HepG2 (cell line): ENCODE measurements at regions not wholly inside any gene's neighbourhood (a gene's known extent, or its start where the extent isn't known, plus 50 kb on each side); places are given as distances from the start of the nearest gene placed in this dataset.

ENCODE experiments used
- ATF7-NPFF ChIP-seq: sonication (generic); formaldehyde crosslinking; IDR thresholded peaks from 2 replicates; pipeline ENCODE4 v1.8.1; 2023; ENCODE audit warnings: mild to moderate bottlenecking, low read depth, missing genetic modification reagents, moderate library complexity
- HMGXB3 ChIP-seq: sonication (generic); formaldehyde crosslinking; IDR thresholded peaks from 2 replicates; pipeline ENCODE4 v1.4.0; 2020; ENCODE audit warnings: missing genetic modification reagents, borderline replicate concordance
- MAFK ChIP-seq, 2 experiments: IDR thresholded peaks in 1 of 2; conservative IDR thresholded peaks in 1 of 2; 2 replicates each; pipeline ENCODE4 v1.6.1; 2011; ENCODE audit warnings: improper control_type of control experiment in 2 of 2, low read length in 2 of 2
- RBAK ChIP-seq: sonication (generic); formaldehyde crosslinking; IDR thresholded peaks from 2 replicates; pipeline ENCODE4 v1.5.1; 2020; ENCODE audit warnings: mild to moderate bottlenecking, missing genetic modification reagents
- REST ChIP-seq, 2 experiments: IDR thresholded peaks; 2 replicates each; pipeline ENCODE4 v1.6.1; 2011 to 2012; ENCODE audit warnings: low read length in 2 of 2, borderline replicate concordance in 1 of 2, low read depth in 1 of 2, mild to moderate bottlenecking in 1 of 2, moderate library complexity in 1 of 2
- SMAD1 ChIP-seq: sonication (generic); formaldehyde crosslinking; IDR thresholded peaks from 2 replicates; pipeline ENCODE4 v1.4.0; 2020; ENCODE audit warnings: missing genetic modification reagents, low read depth, mild to moderate bottlenecking, borderline replicate concordance
- TBP ChIP-seq: sonication (generic); formaldehyde crosslinking; IDR thresholded peaks from 2 replicates; pipeline ENCODE4 v1.5.0; 2020; ENCODE audit warnings: missing genetic modification reagents
- ZNF446 ChIP-seq: sonication (generic); formaldehyde crosslinking; IDR thresholded peaks from 2 replicates; pipeline ENCODE4 v1.5.0; 2020; ENCODE audit warnings: mild to moderate bottlenecking, missing genetic modification reagents
- ZNF546 ChIP-seq: sonication (generic); formaldehyde crosslinking; conservative IDR thresholded peaks from 2 replicates; pipeline ENCODE4 v1.8.1; 2023; ENCODE audit warnings: mild to moderate bottlenecking, missing genetic modification reagents
- ZNF75D ChIP-seq: sonication (generic); formaldehyde crosslinking; IDR thresholded peaks from 2 replicates; pipeline ENCODE4 v1.8.1; 2023; ENCODE audit warnings: missing genetic modification reagents, mild to moderate bottlenecking, borderline replicate concordance
- ZNF768 ChIP-seq: sonication (generic); formaldehyde crosslinking; IDR thresholded peaks from 2 replicates; pipeline ENCODE4 v1.4.0; 2020; ENCODE audit warnings: missing genetic modification reagents
- TF ChIP-seq, protein P1 (sequence below), 2 experiments: sonication (generic) in 1 of 2; formaldehyde crosslinking in 1 of 2; IDR thresholded peaks; 2 replicates each; pipeline versions ENCODE4 v1.4.0 to v1.6.1; 2016 to 2020; ENCODE audit warnings: borderline replicate concordance in 1 of 2, low read depth in 1 of 2, mild to moderate bottlenecking in 1 of 2, missing genetic modification reagents in 1 of 2
- TF ChIP-seq, protein P2 (sequence below): IDR thresholded peaks from 2 replicates; pipeline ENCODE4 v1.6.1; 2016; ENCODE audit warnings: low read depth, control low read depth

- TF ChIP-seq RBAK (CRISPR knock-in tag) (no peak), SMAD1 (CRISPR knock-in tag) (peak; percentile 60; the same call in 1 of the 2 replicates), MAFK (conservative IDR thresholded peaks at IDR 0.05 in 1 of 2, IDR thresholded peaks at IDR 0.05 in 1 of 2; ENCODE audit: low read length in 2 of 2) (no peak), ZNF546 (peak; percentile 50), HMGXB3 (peak; percentile 79), REST (IDR thresholded peaks at IDR 0.05; ENCODE audit: borderline replicate concordance in 1 of 2, low read depth in 1 of 2, low read length in 2 of 2) (peak in 1 of 2 experiments; percentile 67; a peak in 2 of 4 replicates), ZNF75D (CRISPR knock-in tag) (no peak), TBP (CRISPR knock-in tag) (no peak), ZNF768 (CRISPR knock-in tag) (peak; percentile 81; the same call in 1 of the 2 replicates), ZNF446 (CRISPR knock-in tag) (peak; percentile 86), ATF7-NPFF (no peak)
- TF ChIP-seq, protein P1, sequence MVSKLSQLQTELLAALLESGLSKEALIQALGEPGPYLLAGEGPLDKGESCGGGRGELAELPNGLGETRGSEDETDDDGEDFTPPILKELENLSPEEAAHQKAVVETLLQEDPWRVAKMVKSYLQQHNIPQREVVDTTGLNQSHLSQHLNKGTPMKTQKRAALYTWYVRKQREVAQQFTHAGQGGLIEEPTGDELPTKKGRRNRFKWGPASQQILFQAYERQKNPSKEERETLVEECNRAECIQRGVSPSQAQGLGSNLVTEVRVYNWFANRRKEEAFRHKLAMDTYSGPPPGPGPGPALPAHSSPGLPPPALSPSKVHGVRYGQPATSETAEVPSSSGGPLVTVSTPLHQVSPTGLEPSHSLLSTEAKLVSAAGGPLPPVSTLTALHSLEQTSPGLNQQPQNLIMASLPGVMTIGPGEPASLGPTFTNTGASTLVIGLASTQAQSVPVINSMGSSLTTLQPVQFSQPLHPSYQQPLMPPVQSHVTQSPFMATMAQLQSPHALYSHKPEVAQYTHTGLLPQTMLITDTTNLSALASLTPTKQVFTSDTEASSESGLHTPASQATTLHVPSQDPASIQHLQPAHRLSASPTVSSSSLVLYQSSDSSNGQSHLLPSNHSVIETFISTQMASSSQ (IDR thresholded peaks at IDR 0.05; ENCODE audit: low read depth): peak; percentile 98
- TF ChIP-seq, protein P1 (CRISPR knock-in tag; IDR thresholded peaks at IDR 0.05; ENCODE audit: borderline replicate concordance): peak; percentile 98
- TF ChIP-seq, protein P2, sequence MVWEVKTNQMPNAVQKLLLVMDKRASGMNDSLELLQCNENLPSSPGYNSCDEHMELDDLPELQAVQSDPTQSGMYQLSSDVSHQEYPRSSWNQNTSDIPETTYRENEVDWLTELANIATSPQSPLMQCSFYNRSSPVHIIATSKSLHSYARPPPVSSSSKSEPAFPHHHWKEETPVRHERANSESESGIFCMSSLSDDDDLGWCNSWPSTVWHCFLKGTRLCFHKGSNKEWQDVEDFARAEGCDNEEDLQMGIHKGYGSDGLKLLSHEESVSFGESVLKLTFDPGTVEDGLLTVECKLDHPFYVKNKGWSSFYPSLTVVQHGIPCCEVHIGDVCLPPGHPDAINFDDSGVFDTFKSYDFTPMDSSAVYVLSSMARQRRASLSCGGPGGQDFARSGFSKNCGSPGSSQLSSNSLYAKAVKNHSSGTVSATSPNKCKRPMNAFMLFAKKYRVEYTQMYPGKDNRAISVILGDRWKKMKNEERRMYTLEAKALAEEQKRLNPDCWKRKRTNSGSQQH (CRISPR knock-in tag): peak; percentile 4; the same call in 1 of the 2 replicates
Observed at GRCh38 chr2:8625399-8626300, 56.2 kb upstream of the ID2 start (continued).
